Fibroblast of upper back skin (primary cell): ENCODE measurements at regions not wholly inside any gene's neighbourhood (a gene's known extent, or its start where the extent isn't known, plus 50 kb on each side); places are given as distances from the start of the nearest gene placed in this dataset.

Source experiments
- DNase-seq: peaks from one replicate; pipeline ENCODE4 v3.0.0-alpha.2; 2013

DNA sequence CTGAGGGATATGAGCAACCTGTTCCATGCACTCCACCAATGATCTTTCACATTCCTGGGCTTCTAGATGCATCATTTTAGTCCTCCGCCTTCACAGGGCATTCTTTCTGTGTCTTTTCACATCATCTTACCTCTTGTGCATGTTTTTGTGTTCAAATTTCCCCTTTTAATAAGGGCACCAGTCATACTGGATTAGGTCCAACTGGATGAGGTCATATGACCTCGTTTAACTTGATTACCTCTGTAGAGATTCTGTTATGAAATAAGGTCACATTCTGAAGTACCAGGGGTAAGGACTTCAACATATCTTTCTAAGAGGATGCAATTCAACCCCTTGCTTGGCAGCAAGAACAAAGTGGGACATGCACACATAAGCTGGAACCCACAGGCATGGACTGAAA, 335.3 kb upstream of the TLE4 start:
- no peak for DNase-seq

DNA sequence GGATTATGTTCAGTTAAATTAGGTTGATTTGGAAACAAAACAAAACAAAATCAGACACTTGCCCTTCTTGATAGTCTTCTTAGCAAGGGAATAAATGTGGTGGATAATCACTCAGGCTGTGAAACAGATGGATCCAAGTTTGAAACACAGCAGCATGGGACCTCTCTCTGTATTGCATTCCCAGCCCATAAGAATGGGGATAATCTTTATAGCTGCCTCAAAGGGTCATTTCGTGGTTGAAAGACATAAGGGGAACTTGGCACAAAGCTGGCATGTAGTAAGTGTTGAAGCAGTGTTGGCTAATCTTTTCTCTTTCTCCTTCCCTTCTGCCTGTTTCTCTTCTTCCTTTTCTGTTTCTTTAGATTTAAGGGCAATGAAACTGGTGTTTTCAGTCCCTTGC, 333.9 kb upstream of the TLE4 start:
- DNase-seq: no peak

DNA sequence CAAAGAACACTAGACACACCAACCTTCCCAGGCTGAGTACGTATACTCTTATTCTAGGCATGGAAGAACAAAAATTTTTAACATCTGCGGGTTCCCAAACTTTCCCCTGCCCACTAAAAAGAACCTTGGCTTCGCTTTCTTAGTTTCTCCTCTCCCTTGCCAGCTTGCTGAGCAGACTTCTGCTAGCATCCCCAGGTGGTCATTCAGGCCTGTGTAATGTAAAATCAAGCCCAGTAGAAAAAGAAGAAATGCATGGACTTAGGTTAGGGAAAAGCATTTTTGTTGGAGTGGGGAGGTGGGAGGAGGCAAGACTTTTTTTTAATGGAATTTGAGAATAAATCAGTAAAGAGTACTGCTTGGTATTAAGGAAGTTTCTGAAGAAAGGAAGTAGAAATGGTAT, 331.0 kb upstream of the TLE4 start:
- no peak for DNase-seq

DNA sequence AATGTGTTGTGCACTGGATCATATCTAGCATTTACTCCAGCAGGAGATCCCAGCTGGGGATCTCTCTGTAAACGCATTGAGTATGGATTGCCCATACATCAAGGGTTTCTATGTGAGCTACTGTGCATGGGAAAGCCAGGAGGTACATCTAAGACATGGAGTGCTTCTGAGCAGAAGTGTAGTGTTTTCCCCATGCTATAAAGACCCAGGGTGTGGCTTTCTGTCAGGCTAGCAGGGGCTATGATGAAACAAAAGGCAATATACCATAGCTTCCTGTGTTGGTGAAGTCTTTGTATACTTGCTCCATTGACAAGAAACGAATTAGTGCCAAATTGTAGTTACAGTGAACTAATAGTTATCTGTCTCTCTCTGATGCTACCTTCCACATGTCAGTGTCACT, 329.3 kb upstream of the TLE4 start:
- peak; percentile 30 for DNase-seq

DNA sequence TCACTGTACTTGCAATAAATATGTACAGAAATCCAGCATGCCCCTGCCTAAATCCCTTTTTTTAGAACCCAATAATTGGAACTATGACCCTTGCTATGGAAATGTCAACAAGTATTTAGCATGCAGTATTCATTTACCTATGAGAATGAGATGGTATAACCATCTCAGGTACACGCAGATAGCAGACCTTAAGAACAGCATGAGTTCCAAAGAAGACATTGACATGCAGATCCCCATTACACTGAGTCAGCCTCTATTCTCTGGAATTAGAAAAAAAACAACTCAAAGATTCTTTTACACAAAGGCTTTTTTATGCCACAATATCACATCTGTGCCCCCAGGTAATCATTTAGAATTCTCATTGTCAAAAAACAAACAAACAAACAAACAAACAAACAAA, 325.6 kb upstream of the TLE4 start:
- DNase-seq: no peak

DNA sequence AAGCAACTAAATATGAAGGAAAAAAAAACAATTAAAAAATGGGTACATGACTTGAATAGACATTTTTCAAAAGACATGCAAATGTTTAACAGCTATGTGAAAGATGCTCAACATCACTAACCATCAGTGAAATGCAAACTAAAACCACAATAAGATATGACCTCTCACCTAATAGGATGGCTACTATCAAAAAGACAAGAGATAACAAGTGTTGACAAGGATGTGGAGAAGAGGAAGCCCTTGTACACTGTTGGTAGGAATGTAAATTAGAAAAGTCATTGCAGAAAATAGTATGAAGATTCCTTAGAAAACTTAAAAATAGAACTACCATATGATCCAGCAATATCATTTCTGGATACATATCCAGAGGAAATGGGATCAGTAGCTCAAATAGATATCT, 324.7 kb upstream of the TLE4 start:
- no peak for DNase-seq

DNA sequence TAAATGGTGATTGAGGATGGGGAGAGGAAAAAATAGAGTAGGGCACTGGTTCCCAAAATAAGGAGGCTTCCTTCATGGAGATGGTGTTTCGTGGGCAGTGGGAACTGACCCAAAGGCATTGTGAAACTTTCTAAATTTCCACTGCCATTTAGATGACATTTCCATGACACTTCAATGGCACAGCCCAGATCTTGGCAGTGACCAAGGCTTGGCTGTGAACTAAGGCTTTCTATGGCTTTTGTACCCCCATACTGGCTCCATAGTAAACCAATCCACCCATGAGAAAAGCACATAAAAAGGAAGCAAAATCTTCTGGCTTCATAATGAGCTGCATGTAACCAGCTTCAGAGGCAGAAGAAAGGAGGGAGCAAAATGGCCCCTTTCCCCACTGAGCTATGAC, 321.0 kb upstream of the TLE4 start:
- no peak for DNase-seq

DNA sequence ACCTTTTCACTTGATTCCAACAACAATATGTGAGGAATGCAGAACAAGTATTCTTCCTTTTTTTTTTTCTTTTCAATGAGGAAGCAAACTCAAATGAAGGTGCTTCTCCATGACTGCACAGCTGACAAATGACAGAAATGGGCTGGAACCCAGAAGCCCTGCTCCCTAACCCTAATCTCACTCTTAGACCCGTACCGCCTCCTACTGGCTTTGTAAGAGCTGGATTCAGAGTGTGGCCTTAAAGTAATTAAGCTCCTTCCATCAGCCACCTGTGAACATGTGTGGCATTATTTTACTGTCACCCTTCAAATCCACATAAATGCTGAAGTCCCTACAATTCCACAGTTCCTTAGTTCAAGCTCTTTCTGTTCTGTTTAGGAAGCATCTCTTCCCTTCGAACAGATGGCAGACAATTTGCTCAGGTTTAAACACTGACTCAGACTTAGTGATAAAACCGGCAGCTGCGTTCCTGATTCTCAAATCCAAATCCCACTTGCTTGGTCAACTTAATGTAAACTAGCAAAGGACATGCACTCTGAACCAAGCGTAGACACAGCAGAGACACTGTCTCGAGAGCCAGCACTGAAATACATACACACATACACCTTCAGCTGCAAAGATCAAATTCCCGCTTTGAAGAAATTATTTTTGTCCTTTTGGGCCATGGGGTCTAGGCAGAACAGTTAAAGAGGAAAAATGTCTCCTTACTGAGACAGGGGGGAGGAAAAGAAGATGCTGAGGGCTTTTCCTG, 316.7 kb upstream of the TLE4 start:
- DNase-seq: no peak

DNA sequence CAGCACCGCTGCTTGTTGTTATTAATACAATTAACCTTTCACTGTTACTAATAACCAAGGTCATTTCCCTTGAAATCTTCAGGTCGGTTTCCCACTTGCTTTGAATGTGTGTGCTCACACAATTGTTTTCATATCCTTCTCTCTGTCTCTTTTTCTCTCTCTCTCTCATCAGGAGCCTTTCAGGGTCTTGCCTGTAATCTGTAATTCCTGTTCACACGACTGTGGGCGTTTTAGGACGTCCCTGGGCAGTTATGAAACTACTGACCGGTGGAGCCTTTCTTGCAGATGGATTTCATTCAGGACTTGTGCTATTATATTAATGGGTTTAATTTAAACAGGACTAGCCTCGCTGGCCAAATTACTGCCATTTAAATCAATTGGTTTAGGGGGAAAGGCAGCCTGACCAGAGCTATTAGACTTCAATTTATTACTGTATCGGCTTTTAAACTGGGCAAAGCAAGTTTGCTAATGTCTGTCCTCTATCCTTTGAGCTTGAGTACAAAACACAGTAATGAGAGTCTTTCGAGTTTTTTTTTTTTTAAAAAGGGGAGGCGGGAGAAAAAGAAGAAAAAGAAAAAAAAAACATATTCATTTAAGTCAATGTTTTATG, 316.0 kb upstream of the TLE4 start:
- DNase-seq: no peak

DNA sequence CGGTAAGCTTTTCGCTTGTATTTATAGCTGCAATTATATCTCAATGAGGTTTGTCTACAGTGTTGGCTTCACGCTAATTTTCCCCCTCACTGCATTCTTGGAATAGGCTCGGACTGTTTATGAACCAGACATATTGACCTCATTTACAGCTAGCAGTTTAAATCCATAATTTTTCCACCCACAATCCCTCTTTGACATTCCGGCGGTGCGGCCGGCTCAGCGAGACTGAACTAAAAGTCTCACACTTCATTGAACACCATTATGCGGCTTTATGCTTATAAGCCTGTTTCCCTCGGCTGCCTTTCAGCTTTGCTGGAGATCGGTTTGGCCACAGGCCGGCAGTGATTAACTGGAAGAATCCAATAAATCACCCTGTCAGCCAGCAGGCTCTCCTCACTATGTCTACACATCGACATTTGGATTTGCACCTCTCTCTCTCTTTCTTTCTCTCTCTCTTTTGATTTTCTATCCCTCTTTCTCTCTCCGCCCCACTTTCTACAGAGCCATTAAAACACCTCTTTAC, 315.0 kb upstream of the TLE4 start:
- DNase-seq: peak; percentile 99

DNA sequence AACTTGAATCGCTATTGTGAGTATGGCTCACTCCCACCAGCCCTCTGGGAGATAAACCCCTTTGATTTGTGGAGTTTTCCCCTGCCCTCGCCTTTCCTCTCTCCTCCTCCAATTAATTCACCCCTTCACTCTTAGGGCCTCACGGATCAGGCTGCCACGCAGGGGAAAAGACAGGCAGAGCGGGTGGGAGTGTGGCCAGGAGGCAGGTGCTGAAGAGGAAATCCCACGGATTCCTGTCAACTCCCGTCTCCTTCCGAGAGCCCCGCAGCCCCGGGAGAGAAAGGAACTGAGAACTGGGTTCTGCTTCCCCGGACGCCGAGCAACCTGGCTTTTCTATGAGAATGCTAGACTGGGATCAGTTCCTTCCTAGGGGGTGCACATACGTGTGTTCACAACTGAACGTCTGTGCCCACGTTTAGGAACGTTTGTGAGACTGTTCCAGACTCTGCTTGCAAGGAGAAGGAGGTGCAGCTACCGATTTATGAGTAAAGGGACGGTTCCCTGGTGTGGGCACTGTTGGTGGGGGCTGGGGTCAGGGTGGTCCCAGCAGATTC, 314.5 kb upstream of the TLE4 start:
- peak; percentile 54 for DNase-seq

DNA sequence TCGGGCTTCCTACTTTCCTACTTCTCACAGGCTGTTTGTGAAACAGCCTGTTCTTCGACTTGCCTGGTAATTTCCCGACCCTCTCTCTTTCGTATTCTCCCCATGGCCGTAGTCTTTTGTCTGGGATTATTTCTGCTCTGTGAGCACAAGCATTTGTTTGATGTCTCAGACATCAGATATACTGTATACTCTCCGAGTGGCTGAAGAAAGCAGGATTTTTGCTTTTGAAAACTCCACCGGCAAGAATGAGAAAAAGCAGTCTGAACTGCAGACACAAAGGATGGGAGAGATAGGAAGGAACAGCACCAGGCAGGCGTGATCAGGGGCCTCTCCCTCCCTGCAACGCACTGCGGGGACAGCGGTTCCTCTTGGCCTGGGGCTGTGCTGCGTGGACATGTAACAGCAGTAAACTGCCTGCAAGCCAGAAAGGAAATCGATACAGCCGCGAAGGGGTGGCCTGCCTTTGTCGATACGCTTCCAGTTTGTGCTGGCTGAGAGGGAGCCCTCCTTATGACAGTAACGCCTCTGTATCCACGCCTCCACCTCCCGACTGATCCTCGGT, 313.9 kb upstream of the TLE4 start:
- DNase-seq: no peak

DNA sequence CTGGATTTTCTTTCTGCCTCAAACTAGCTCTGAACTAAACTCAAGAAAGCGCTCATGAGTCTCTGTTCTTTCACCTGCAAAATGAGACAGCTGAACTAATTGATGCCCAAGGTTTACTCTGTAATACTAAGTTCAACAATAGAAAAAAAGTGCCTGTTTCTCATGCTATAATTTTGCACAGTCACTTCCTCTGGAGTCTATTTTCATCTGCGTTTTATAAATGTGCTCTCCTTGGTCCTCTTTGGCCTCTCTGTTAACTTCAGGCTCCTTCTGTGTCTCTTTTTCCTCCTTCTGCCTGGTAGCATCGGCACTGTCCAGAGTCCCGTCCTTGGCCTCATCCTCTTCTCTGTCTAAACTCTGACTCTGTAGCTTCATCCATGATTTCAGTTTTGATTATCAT, 311.9 kb upstream of the TLE4 start:
- DNase-seq: no peak

DNA sequence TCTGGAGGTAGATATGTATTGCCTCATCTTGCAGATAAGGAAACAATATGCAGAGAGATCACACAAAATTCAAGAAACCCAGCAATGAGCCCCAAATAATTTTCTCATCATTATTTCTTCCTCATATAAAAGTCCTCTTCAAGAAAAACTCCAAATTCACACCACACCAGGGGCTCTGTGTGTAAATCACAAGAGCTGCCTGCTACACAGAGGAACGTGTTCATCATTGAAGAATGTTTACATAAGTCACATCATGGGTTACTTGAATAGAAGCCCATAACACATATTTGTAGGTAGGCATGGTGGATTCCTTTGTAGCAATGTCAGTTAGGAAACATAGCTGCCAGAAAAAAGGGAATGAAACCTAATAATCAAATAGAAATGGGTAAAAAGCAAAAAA, 308.1 kb upstream of the TLE4 start:
- DNase-seq: peak; percentile 57

DNA sequence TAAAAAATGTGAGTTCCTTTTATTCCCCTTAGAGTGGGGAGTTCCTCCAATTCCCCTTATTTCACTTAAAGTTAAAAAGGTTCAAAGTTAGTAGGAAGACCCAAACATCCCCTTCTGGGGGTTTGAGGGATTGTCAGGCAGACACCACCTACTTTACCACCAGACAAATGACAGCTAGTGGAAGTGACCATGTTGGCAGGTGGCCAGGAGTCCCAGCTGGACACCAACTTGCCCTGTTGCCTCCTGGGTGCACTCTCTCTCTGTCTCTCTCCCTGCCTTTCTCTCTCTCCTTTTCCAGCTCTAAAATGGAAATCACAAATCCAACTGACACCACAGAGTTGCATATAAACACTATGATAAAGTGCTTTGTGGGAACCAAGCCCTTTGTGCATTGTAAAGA, 307.7 kb upstream of the TLE4 start:
- no peak for DNase-seq

DNA sequence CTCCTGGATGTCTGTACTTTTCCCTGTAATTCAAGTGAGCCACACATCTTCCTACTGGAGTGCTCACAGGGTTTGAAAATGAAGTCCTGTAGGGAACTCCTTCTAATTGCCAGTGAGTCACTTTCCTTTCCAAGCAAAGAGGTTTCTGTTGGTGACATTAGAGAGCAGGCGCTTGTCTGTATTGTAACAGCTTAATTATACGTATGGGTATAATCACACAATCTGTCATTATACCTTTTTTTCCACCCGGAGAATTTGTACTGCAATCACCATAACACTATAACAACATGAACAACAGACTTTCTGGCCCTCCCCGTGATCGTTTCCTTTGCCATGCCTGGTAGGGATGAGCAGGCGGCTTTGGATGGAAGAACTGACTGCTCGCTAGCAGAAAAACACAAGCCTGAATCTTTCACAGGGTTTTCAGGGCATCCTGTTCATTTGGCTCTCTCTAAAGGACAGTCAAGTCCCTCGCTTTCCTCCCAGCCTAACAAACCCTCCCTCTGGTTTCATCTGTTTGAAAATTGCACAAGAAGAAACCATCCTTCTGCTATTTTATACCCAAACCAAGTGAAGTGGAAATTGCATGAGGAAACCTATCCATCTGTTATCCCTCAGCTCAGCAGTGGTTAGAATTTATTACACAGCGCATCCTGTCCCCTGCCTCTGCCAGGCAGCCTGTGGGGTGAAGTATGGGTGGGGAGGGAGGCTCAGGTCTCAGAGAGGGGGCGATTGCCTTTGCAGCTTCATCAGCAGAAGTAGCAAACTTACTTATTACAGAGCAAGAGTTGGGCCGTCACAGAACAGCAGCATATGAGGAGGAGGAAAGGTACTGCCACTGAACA, 307.0 kb upstream of the TLE4 start:
- peak; percentile 48 for DNase-seq

DNA sequence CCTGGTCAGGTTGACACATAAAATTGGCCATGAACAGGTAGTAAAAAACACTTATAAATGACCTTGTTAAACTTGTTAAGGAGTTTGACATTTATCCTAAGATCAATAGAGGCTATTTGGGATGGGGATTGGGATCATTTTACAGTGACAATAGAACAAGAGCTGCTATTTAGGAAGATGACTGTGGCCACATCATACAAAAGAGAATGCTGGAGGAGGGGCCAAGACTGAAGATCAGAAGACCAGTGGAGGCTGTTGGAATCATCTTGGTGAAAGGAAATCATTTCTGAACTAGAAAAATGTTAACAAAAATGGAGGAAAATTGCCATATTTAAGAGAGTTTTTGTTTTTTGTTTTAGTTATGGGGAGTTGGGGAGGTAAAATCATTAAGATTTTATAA, 304.8 kb upstream of the TLE4 start:
- peak; percentile 30 for DNase-seq

DNA sequence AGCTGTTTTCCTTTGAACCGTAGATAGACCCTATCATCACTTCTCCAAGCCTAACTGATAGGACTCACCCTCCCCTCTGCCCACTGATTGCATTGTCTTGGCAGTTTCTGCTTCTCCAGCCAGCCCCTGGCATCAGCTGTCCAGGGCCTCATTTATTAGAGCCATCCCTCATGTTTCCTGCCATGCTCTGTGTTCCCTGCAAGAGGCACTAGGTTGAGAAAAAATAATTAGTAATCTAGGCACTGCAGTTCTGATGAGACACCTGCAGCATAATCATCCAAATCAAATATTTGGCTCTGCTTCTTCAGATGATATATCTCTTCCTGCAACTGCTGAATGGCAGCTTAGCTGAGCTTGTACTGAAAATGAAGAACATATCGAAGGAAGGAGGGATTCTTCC, 303.0 kb upstream of the TLE4 start:
- DNase-seq: no peak

DNA sequence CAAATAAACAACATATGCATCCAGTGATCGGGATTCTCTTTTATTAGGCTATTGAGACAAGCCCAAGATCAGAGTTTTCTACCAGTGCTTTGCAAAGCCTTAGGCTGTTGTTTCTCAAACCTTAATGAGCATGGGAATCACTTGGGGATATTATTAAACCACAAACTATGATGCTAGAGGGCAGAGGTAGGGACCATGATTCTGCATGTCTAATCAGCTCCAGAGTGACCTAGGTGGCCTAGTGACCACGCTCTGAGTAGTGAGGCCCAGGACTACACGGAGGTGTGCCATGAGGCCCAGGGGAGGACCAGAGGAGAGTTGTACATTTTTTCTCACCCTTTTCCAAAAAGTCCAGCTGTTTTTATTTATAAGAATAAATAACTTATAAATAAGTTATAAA, 298.5 kb upstream of the TLE4 start:
- no peak for DNase-seq

DNA sequence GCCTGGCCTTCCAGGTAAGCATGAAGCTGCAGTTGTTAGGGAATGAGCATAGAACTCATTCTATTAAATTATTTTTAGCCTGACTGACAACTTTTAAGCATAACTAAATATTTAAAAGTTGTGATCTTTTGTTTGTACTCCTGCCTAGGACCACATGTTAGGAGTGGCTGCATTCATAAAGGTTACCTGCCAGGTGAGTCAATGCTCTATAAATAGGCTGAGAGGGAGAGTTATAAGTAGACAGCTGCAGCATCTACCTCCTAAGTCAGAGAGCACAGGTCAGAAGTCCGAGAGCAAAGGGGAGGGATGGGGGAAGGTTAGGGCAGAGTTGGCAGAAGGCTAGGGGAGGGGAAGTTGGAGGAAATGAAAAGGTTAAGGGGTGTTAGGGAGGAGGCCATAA, 292.4 kb upstream of the TLE4 start:
- DNase-seq: no peak

DNA sequence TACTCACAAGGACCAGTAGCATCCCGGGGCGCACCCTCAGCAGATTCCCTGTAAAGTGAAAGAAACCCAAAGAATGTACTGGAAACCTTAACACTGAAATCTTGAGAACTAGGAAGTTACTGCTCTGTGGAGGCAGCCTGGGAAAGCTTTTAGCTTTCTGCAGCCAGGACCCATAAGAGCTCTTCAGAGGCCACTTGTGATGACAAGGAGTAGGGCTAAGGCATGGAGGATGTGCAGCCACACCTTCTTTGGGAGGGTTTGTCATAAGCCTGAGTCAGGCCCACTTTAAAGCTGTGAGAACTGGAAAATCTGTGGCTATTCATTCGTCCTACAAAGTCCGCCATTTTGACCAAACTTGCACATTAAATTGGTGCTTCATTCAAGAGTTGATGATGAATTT, 291.1 kb upstream of the TLE4 start:
- no peak for DNase-seq

DNA sequence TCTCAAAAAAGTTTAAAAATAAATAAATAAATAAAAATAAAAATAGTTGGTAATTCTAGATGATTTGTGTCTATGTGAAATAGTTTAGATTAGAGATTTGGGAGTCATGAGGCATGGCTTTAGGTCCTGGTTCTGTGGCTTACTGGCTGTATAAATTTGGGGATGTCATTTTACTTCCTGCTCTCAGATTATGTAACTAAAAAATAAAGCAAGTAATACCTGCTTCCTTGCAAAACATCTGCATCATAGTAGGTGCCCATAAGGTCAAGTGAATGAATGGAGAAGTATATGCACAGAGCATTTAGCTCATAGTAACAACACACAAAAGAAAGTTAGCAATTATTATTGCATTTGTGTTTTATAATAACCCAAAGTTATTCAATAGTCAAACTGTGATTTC, 287.7 kb upstream of the TLE4 start:
- DNase-seq: no peak

DNA sequence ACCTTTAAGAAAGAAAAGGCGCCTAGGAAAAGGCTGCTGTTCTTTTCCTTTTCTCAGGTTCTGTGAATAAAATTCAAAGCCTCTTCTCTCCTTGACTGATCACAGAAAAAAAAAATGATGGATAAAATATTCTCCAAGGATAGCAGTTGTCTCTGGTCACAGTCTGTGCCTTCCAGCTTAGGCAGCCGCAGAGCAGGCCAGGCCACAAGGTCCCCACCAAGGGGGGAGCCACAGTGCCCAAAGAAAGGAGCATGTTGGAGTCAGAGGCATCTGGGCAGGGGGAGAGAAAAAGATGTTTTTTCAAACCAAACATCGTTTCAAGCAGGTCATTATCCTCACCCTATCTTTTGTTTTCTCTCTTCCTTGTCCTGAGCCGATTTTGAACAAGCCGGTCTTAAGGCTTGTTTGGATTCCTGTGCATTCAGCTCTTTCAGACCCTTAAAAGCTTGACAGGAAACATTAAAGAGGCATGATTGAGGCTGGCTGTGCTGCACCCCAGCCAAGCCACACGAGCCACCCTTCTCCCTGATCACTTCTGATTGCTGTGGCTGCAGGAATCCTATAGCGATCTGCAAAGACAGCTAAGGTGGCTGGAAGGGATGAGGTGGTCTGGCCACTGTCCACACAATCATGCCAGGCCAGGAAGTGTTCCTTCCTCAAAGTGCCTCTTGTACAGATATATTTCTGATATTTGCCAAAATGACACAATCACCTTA, 284.6 kb upstream of the TLE4 start:
- no peak for DNase-seq
